Renal cortical epithelial cell (primary cell): ENCODE measurements at regions not wholly inside any gene's neighbourhood (a gene's known extent, or its start where the extent isn't known, plus 50 kb on each side); places are given as distances from the start of the nearest gene placed in this dataset.
"Not testable (repeated sequence)": the region's sequence is repeated elsewhere in the genome, so short reads cannot be mapped to it uniquely, and the experiment has no call there.

Experiments
- DNase-seq: peaks from one replicate; pipeline ENCODE4 v3.0.0-alpha.2; 2011; ENCODE audit warnings: low read depth

GRCh38 chr2:183799761-183800160 lies 675.5 kb downstream of the NUP35 start:
- no peak for DNase-seq

- no peak for DNase-seq
Measured at GRCh38 chr2:183803596-183803995, 679.4 kb downstream of the NUP35 start.

GRCh38 chr2:183807870-183808269 lies 683.6 kb downstream of the NUP35 start:
- no peak for DNase-seq

GRCh38 chr2:183809404-183809803 lies 685.2 kb downstream of the NUP35 start:
- DNase-seq, result no peak

- no peak for DNase-seq
Measured at GRCh38 chr2:183811281-183811680, 687.0 kb downstream of the NUP35 start.

- no peak for DNase-seq
Measured at GRCh38 chr2:183812091-183812490, 687.8 kb downstream of the NUP35 start.

GRCh38 chr2:183825710-183826109 lies 701.5 kb downstream of the NUP35 start:
- no peak for DNase-seq

GRCh38 chr2:183829931-183830330 lies 705.7 kb downstream of the NUP35 start:
- no peak for DNase-seq

GRCh38 chr2:183837157-183837556 lies 712.9 kb downstream of the NUP35 start:
- no peak for DNase-seq

GRCh38 chr2:183838295-183838694 lies 714.1 kb downstream of the NUP35 start:
- no peak for DNase-seq

- DNase-seq, result no peak
Measured at GRCh38 chr2:183840061-183840584, 715.9 kb downstream of the NUP35 start.

- not testable (repeated sequence) for DNase-seq
Measured at GRCh38 chr2:183849826-183850225, 725.6 kb downstream of the NUP35 start.

GRCh38 chr2:183859129-183859528 lies 734.9 kb downstream of the NUP35 start:
- no peak for DNase-seq

- no peak for DNase-seq
Measured at GRCh38 chr2:183866666-183867065, 731.7 kb upstream of the ZNF804A start.

GRCh38 chr2:183867206-183867605 lies 731.1 kb upstream of the ZNF804A start:
- DNase-seq, result no peak

GRCh38 chr2:183868153-183868552 lies 730.2 kb upstream of the ZNF804A start:
- no peak for DNase-seq

- DNase-seq, result peak; percentile 19
Measured at GRCh38 chr2:183868707-183869106, 729.6 kb upstream of the ZNF804A start.

GRCh38 chr2:183872131-183872530 lies 726.2 kb upstream of the ZNF804A start:
- DNase-seq, result no peak

- DNase-seq, result no peak
Measured at GRCh38 chr2:183881978-183882377, 716.4 kb upstream of the ZNF804A start.

- DNase-seq, result no peak
Measured at GRCh38 chr2:183892315-183892941, 705.9 kb upstream of the ZNF804A start.

GRCh38 chr2:183898641-183899040 lies 699.7 kb upstream of the ZNF804A start:
- DNase-seq, result no peak

GRCh38 chr2:183901931-183902330 lies 696.4 kb upstream of the ZNF804A start:
- DNase-seq, result no peak

- DNase-seq, result no peak
Measured at GRCh38 chr2:183903026-183903425, 695.3 kb upstream of the ZNF804A start.

- not testable (repeated sequence) for DNase-seq
Measured at GRCh38 chr2:183916041-183916440, 682.3 kb upstream of the ZNF804A start.
